ENCODE measurements at regions not wholly inside any gene's neighbourhood (a gene's known extent, or its start where the extent isn't known, plus 50 kb on each side); places are given as distances from the start of the nearest gene placed in this dataset.

DNA sequence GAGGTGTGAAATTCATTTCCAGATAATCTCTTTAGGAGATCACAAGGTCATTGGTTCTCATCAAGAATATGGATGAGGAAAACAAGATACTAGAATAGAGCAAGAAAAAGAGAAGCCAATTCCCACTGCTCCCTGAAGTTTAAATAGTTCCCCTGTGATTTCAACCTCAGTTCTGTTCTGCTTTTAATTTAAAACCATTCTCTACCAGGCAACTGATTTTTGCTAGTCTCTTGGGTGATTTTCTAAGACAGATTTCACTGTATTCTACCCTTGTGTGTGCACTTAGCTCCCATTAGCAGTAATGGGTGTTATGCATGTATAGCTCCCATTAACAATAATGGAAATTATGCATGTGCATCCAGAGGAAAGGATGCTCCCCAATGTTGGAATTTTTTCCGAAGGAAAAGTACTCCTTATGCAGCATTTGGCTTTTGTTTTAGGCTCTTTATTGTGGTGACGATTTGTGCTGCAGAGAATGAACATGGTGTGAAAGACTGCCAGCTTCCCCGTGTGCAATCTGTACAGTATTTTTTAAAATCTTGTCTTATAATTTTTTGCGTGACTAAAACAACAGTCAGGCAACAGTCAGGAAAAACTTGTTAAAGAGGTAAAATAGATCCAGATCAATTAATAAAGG is 144.0 kb upstream of the ZRANB2 start:
- ChIA-PET POLR2A (no interaction called here), CTCF (no interaction called here)
- Histone ChIP-seq H3K4me3 (ENCODE audit: low read depth in 2 of 2, low read length in 2 of 2) (no peak overlapping the region), H3K36me3 (ENCODE audit: control insufficient read depth, insufficient read depth, low read length) (no peaks in the 10 kb centered on the region), H3K9me3 (ENCODE audit: control insufficient read depth, insufficient read depth, low read depth, low read length) (no peaks in the 10 kb centered on the region), H3K4me1 (ENCODE audit: control insufficient read depth, insufficient read depth, low read length) (no peaks in the 10 kb centered on the region), H3K27ac (ENCODE audit: low read length) (no peak overlapping the region), H3K27me3 (ENCODE audit: control insufficient read depth, insufficient read depth, low read length) (no peaks in the 10 kb centered on the region)
- ATAC-seq (no peak), DNase-seq (ENCODE audit: low read depth, low spot score) (no peak)
- BruUV-seq (replicated peaks): no TSS peak
- TF ChIP-seq, protein P1, sequence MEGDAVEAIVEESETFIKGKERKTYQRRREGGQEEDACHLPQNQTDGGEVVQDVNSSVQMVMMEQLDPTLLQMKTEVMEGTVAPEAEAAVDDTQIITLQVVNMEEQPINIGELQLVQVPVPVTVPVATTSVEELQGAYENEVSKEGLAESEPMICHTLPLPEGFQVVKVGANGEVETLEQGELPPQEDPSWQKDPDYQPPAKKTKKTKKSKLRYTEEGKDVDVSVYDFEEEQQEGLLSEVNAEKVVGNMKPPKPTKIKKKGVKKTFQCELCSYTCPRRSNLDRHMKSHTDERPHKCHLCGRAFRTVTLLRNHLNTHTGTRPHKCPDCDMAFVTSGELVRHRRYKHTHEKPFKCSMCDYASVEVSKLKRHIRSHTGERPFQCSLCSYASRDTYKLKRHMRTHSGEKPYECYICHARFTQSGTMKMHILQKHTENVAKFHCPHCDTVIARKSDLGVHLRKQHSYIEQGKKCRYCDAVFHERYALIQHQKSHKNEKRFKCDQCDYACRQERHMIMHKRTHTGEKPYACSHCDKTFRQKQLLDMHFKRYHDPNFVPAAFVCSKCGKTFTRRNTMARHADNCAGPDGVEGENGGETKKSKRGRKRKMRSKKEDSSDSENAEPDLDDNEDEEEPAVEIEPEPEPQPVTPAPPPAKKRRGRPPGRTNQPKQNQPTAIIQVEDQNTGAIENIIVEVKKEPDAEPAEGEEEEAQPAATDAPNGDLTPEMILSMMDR (IDR thresholded peaks at IDR 0.05): no peak
- TF ChIP-seq TCF7L2 (IDR thresholded peaks at IDR 0.05; ENCODE audit: low read depth, low read length): no peak
- TF ChIP-seq POLR2AphosphoS5 (IDR thresholded peaks at IDR 0.05; ENCODE audit: low read depth, low read length): no peak
- no peak for TF ChIP-seq SIN3A (IDR thresholded peaks at IDR 0.05; ENCODE audit: borderline replicate concordance, insufficient read depth, low read depth, low read length)
- intact Hi-C loops (cut with micrococcal nuclease; ENCODE audit: unreplicated experiment): no loop called here
- in situ Hi-C loops (cut with HindIII; ENCODE audit: low pct_unique_long_range_greater_than_20kb, low sequenced_read_pairs): no loop called here

- no peak overlapping the region for H3K27ac ChIP-seq (ENCODE audit: low read length)
- H3K9me3 ChIP-seq (ENCODE audit: control insufficient read depth, insufficient read depth, low read depth, low read length): no peaks in the 10 kb centered on the region
- H3K4me3 ChIP-seq (ENCODE audit: low read depth in 2 of 2, low read length in 2 of 2): no peak overlapping the region
- ChIA-PET POLR2A (no interaction called here), CTCF (no interaction called here)
- no peaks in the 10 kb centered on the region for H3K27me3 ChIP-seq (ENCODE audit: control insufficient read depth, insufficient read depth, low read length)
- intact Hi-C loops (cut with micrococcal nuclease; ENCODE audit: unreplicated experiment): no loop called here
- BruUV-seq (replicated peaks): no TSS peak
- ATAC-seq: no peak
- TF ChIP-seq SIN3A (IDR thresholded peaks at IDR 0.05; ENCODE audit: borderline replicate concordance, insufficient read depth, low read depth, low read length) (no peak), POLR2AphosphoS5 (IDR thresholded peaks at IDR 0.05; ENCODE audit: low read depth, low read length) (no peak), TCF7L2 (IDR thresholded peaks at IDR 0.05; ENCODE audit: low read depth, low read length) (no peak), REST (IDR thresholded peaks at IDR 0.05; ENCODE audit: insufficient read depth in 1 of 2, low read depth in 2 of 2, low read length in 1 of 2) (no peak)
- TF ChIP-seq, protein P1 (IDR thresholded peaks at IDR 0.05): no peak
- DNase-seq (ENCODE audit: low read depth, low spot score): no peak
- no peaks in the 10 kb centered on the region for H3K4me1 ChIP-seq (ENCODE audit: control insufficient read depth, insufficient read depth, low read length)
- H3K36me3 ChIP-seq (ENCODE audit: control insufficient read depth, insufficient read depth, low read length): no peaks in the 10 kb centered on the region
- in situ Hi-C loops (cut with HindIII; ENCODE audit: low pct_unique_long_range_greater_than_20kb, low sequenced_read_pairs): no loop called here
These were observed 143.0 kb upstream of the ZRANB2 start for GRCh38 chr1:71223641-71224340.
